HG02938 (cell line): ENCODE measurements at regions not wholly inside any gene's neighbourhood (a gene's known extent, or its start where the extent isn't known, plus 50 kb on each side); places are given as distances from the start of the nearest gene placed in this dataset.
A peak's percentile ranks its signal among the peaks of the same experiment; 100 is the strongest.

Experiments used
- ATAC-seq: cut with Tn5 transposase; IDR thresholded peaks from one replicate; pipeline ENCODE4 v1.9.1; 2021; ENCODE audit warnings: mild to moderate bottlenecking, moderate library complexity; ENCODE audit not compliant: unreplicated experiment

- no peak for ATAC-seq
Measured at GRCh38 chr9:80213613-80214012, 641.8 kb downstream of the TLE4 start.

- no peak for ATAC-seq
Measured at GRCh38 chr9:80208696-80209095, 636.9 kb downstream of the TLE4 start.

- ATAC-seq, result no peak
Measured at GRCh38 chr9:80204054-80204453, 632.3 kb downstream of the TLE4 start.

- ATAC-seq, result no peak
Measured at GRCh38 chr9:80197661-80198060, 625.9 kb downstream of the TLE4 start.

GRCh38 chr9:80191108-80191507 is 619.3 kb downstream of the TLE4 start:
- ATAC-seq, result no peak

GRCh38 chr9:80188579-80188978 is 616.8 kb downstream of the TLE4 start:
- ATAC-seq, result no peak

- no peak for ATAC-seq
Measured at GRCh38 chr9:80185112-80185738, 613.5 kb downstream of the TLE4 start.

GRCh38 chr9:80177949-80178480 is 606.2 kb downstream of the TLE4 start:
- ATAC-seq, result no peak

- ATAC-seq, result peak; percentile 64
Measured at GRCh38 chr9:80175286-80176150, 603.8 kb downstream of the TLE4 start.

- ATAC-seq, result peak; percentile 79
Measured at GRCh38 chr9:80163889-80164288, 592.1 kb downstream of the TLE4 start.

GRCh38 chr9:80158554-80159170 is 586.9 kb downstream of the TLE4 start:
- ATAC-seq, result no peak

- no peak for ATAC-seq
Measured at GRCh38 chr9:80158131-80158530, 586.4 kb downstream of the TLE4 start.

GRCh38 chr9:80157561-80157983 is 585.8 kb downstream of the TLE4 start:
- no peak for ATAC-seq

- ATAC-seq, result peak; percentile 69
Measured at GRCh38 chr9:80156756-80157472, 585.1 kb downstream of the TLE4 start.

GRCh38 chr9:80156262-80156661 is 584.5 kb downstream of the TLE4 start:
- ATAC-seq, result no peak

GRCh38 chr9:80147866-80148265 is 576.1 kb downstream of the TLE4 start:
- no peak for ATAC-seq

GRCh38 chr9:80146466-80146865 is 574.7 kb downstream of the TLE4 start:
- ATAC-seq, result peak; percentile 67

GRCh38 chr9:80144856-80145255 is 573.1 kb downstream of the TLE4 start:
- no peak for ATAC-seq

GRCh38 chr9:80144406-80144805 is 572.6 kb downstream of the TLE4 start:
- ATAC-seq, result no peak

- peak; percentile 76 for ATAC-seq
Measured at GRCh38 chr9:80143899-80144298, 572.1 kb downstream of the TLE4 start.

- ATAC-seq, result peak; percentile 92
Measured at GRCh38 chr9:80134487-80134886, 562.7 kb downstream of the TLE4 start.
